GM23248 (cell line): ENCODE measurements at regions not wholly inside any gene's neighbourhood (a gene's known extent, or its start where the extent isn't known, plus 50 kb on each side); places are given as distances from the start of the nearest gene placed in this dataset.

Source experiments
- DNase-seq: peaks from one replicate; pipeline ENCODE4 v3.0.0-alpha.2; 2015
- H2AFZ ChIP-seq: fragments of 200-600 bp; sonication (generic); 2 replicates; pipeline ENCODE4 v1.6.1; 2016; ENCODE audit warnings: antibody characterized with exemption
- H3F3A ChIP-seq: fragments of 200-600 bp; sonication (generic); 2 replicates; pipeline ENCODE4 v1.6.1; 2016; ENCODE audit warnings: mild to moderate bottlenecking, antibody characterized with exemption, mixed run types; ENCODE audit not compliant: insufficient read depth
- H3K27ac ChIP-seq: fragments of 200-600 bp; sonication (generic); 2 replicates; pipeline ENCODE4 v1.5.1; 2016; ENCODE audit warnings: mild to moderate bottlenecking
- H3K27me3 ChIP-seq: fragments of 200-600 bp; sonication (generic); replicated peaks from 2 replicates; pipeline ENCODE4 v1.6.1; 2016; ENCODE audit warnings: mild to moderate bottlenecking; ENCODE audit not compliant: insufficient read depth
- H3K36me3 ChIP-seq: fragments of 200-600 bp; sonication (generic); 2 replicates; pipeline ENCODE4 v1.6.1; 2016; ENCODE audit warnings: low read depth, mild to moderate bottlenecking
- H3K4me1 ChIP-seq: fragments of 200-600 bp; sonication (generic); 2 replicates; pipeline ENCODE4 v1.6.1; 2016; ENCODE audit warnings: mild to moderate bottlenecking; ENCODE audit not compliant: insufficient read depth
- H3K4me2 ChIP-seq: fragments of 200-600 bp; sonication (generic); one replicate; pipeline ENCODE4 v1.6.1; 2016; ENCODE audit warnings: mild to moderate bottlenecking; ENCODE audit not compliant: unreplicated experiment
- H3K4me3 ChIP-seq: fragments of 200-600 bp; sonication (generic); 2 replicates; pipeline ENCODE4 v1.5.1; 2016; ENCODE audit warnings: mild to moderate bottlenecking
- H3K79me2 ChIP-seq: fragments of 200-600 bp; sonication (generic); 2 replicates; pipeline ENCODE4 v1.6.1; 2016; ENCODE audit warnings: mild to moderate bottlenecking; ENCODE audit not compliant: insufficient read depth
- H3K9ac ChIP-seq: fragments of 200-600 bp; sonication (generic); 2 replicates; pipeline ENCODE4 v1.6.1; 2016; ENCODE audit warnings: mild to moderate bottlenecking
- H3K9me2 ChIP-seq: fragments of 200-600 bp; sonication (generic); 2 replicates; pipeline ENCODE4 v1.6.1; 2016; ENCODE audit warnings: mixed run types, mild to moderate bottlenecking, moderate library complexity; ENCODE audit not compliant: insufficient read depth
- H3K9me3 ChIP-seq: fragments of 200-600 bp; sonication (generic); one replicate; pipeline ENCODE4 v1.6.1; 2017; ENCODE audit warnings: low read depth
- H4K20me1 ChIP-seq: fragments of 200-600 bp; sonication (generic); 2 replicates; pipeline ENCODE4 v1.6.0; 2016; ENCODE audit not compliant: insufficient read depth
- EZH2 ChIP-seq: fragments of 200-600 bp; sonication (generic); IDR thresholded peaks from 2 replicates; pipeline ENCODE4 v1.6.1; 2018; ENCODE audit warnings: antibody characterized with exemption, mild to moderate bottlenecking; ENCODE audit not compliant: insufficient read depth, poor library complexity, severe bottlenecking
- EZH2phosphoT487 ChIP-seq: fragments of 200-600 bp; sonication (generic); IDR thresholded peaks from 2 replicates; pipeline ENCODE4 v1.6.1; 2018; ENCODE audit warnings: antibody characterized with exemption, moderate library complexity, mild to moderate bottlenecking, low read depth; ENCODE audit not compliant: insufficient read depth
- WGBS, 2 experiments: methylation state at CpG; one replicate each; pipeline ENCODE4 v1.1.6; 2015 to 2017; ENCODE audit warnings: low lambda C conversion rate in 2 of 2, low coverage in 1 of 2; ENCODE audit errors: missing lambda C conversion rate in 2 of 2; 5-methylcytosine and 5-hydroxymethylcytosine counted together
- in situ Hi-C: fragments of 300-500 bp; cut with MboI; formaldehyde crosslinking; loops from 2 replicates; pipeline ENCODE4 v1.15.0; 2020

- Histone ChIP-seq H3K4me1 (peaks cover 35% of the 10 kb centered on the region), H3K27me3 (no peaks in the 10 kb centered on the region), H2AFZ (no peak overlapping the region), H3F3A (peaks cover 27% of the 10 kb centered on the region), H3K9me3 (no peaks in the 10 kb centered on the region), H4K20me1 (no peaks in the 10 kb centered on the region), H3K9me2 (no peaks in the 10 kb centered on the region), H3K4me2 (no peak overlapping the region), H3K79me2 (no peaks in the 10 kb centered on the region), H3K9ac (no peak overlapping the region), H3K27ac (no peak overlapping the region), H3K36me3 (no peaks in the 10 kb centered on the region), H3K4me3 (no peak overlapping the region)
- DNase-seq = no peak
- TF ChIP-seq EZH2 = no peak
- TF ChIP-seq EZH2phosphoT487 = no peak
- 80 to 86% methylated on average over 6 of the region's 6 CpGs for WGBS, 2 experiments
- in situ Hi-C loops = loop anchor here (25.0 kb wide), 2 partner anchors 275 to 425 kb away; no protein-coding TSS in a partner anchor
Measured at GRCh38 chr5:82362636-82363035, 84.5 kb upstream of the RPS23 start.

GRCh38 chr5:82360022-82360421 is 81.9 kb upstream of the RPS23 start:
- WGBS, 2 experiments = 97 to 100% methylated on average over 3 of the region's 3 CpGs
- no peaks in the 10 kb centered on the region for H3K36me3 ChIP-seq
- no peak overlapping the region for H3K4me2 ChIP-seq
- H3K79me2 ChIP-seq = no peaks in the 10 kb centered on the region
- H3K27me3 ChIP-seq = no peaks in the 10 kb centered on the region
- in situ Hi-C loops = loop anchor here (25.0 kb wide), 2 partner anchors 277 to 427 kb away; no protein-coding TSS in a partner anchor
- H3F3A ChIP-seq = peaks cover 29% of the 10 kb centered on the region
- no peak overlapping the region for H3K27ac ChIP-seq
- H4K20me1 ChIP-seq = no peaks in the 10 kb centered on the region
- peaks cover 40% of the 10 kb centered on the region for H3K4me1 ChIP-seq
- H3K9me3 ChIP-seq = no peaks in the 10 kb centered on the region
- no peak overlapping the region for H3K4me3 ChIP-seq
- DNase-seq = no peak
- H3K9ac ChIP-seq = no peak overlapping the region
- no peaks in the 10 kb centered on the region for H3K9me2 ChIP-seq
- H2AFZ ChIP-seq = no peak overlapping the region
- TF ChIP-seq EZH2phosphoT487 (no peak), EZH2 (no peak)

GRCh38 chr5:82359272-82359671 is 81.1 kb upstream of the RPS23 start:
- in situ Hi-C loops = loop anchor here (25.0 kb wide), 2 partner anchors 278 to 428 kb away; no protein-coding TSS in a partner anchor
- Histone ChIP-seq H3K4me3 (no peak overlapping the region), H3K9me3 (no peaks in the 10 kb centered on the region), H3K79me2 (no peaks in the 10 kb centered on the region), H2AFZ (no peak overlapping the region), H3K36me3 (no peaks in the 10 kb centered on the region), H3K4me2 (no peak overlapping the region), H3K9me2 (no peaks in the 10 kb centered on the region), H3K27me3 (no peaks in the 10 kb centered on the region), H4K20me1 (no peaks in the 10 kb centered on the region), H3K9ac (no peak overlapping the region), H3K27ac (no peak overlapping the region), H3F3A (peaks cover 28% of the 10 kb centered on the region), H3K4me1 (peaks cover 35% of the 10 kb centered on the region)
- 49 to 60% methylated on average over 3 of the region's 3 CpGs for WGBS, 2 experiments
- DNase-seq = no peak
- TF ChIP-seq EZH2phosphoT487 (no peak), EZH2 (no peak)

GRCh38 chr5:82358457-82358856 is 80.3 kb upstream of the RPS23 start:
- H3K27me3 ChIP-seq = no peaks in the 10 kb centered on the region
- peaks cover 35% of the 10 kb centered on the region for H3K4me1 ChIP-seq
- DNase-seq = peak; percentile 64
- 62 to 63% methylated on average over 2 of the region's 2 CpGs for WGBS, 2 experiments
- peak overlapping the region; percentile 77 for H3K27ac ChIP-seq
- no peaks in the 10 kb centered on the region for H4K20me1 ChIP-seq
- no peaks in the 10 kb centered on the region for H3K9me2 ChIP-seq
- H3K4me3 ChIP-seq = no peak overlapping the region
- 0 out of 2 replicates have a peak overlapping the region, but pooled peaks have one; percentile 3 for H3K9ac ChIP-seq
- no peak overlapping the region for H3K4me2 ChIP-seq
- H3K36me3 ChIP-seq = no peaks in the 10 kb centered on the region
- in situ Hi-C loops = loop anchor here (25.0 kb wide), 2 partner anchors 279 to 429 kb away; no protein-coding TSS in a partner anchor
- no peaks in the 10 kb centered on the region for H3K9me3 ChIP-seq
- no peak overlapping the region for H2AFZ ChIP-seq
- TF ChIP-seq EZH2 = no peak
- TF ChIP-seq EZH2phosphoT487 = no peak
- no peaks in the 10 kb centered on the region for H3K79me2 ChIP-seq
- peaks cover 33% of the 10 kb centered on the region for H3F3A ChIP-seq
